Spleen (tissue), 11 donors: ENCODE measurements at regions not wholly inside any gene's neighbourhood (a gene's known extent, or its start where the extent isn't known, plus 50 kb on each side); places are given as distances from the start of the nearest gene placed in this dataset.
A peak's percentile ranks its signal among the peaks of the same experiment; 100 is the strongest.

Experiments used
- DNase-seq: peaks from one replicate; pipeline ENCODE4 v3.0.0-alpha.2; 2020
- H3K27ac ChIP-seq, 8 donors: fragments of 200-600 bp; sonication (generic) in 7 of 8; 1 replicate in 4 of 8; 2 replicates in 4 of 8; pipeline versions ENCODE4 v1.5.0 to v1.8.0; 2016 to 2021; ENCODE audit warnings: inconsistent platforms in 4 of 8, mild to moderate bottlenecking in 4 of 8, moderate library complexity in 1 of 8
- H3K27me3 ChIP-seq, 7 donors: fragments of 200-600 bp; sonication (generic) in 6 of 7; replicated peaks in 1 of 7; 1 replicate in 4 of 7; 2 replicates in 3 of 7; pipeline versions ENCODE4 v1.5.0 to v1.8.0; 2016 to 2021; ENCODE audit warnings: inconsistent platforms in 3 of 7, mild to moderate bottlenecking in 1 of 7
- H3K36me3 ChIP-seq, 6 donors: fragments of 200-600 bp; sonication (generic) in 5 of 6; 1 replicate in 4 of 6; 2 replicates in 2 of 6; pipeline versions ENCODE4 v1.5.0 to v1.8.0; 2016 to 2021; ENCODE audit warnings: inconsistent platforms in 2 of 6
- H3K4me1 ChIP-seq, 6 donors: fragments of 200-600 bp; sonication (generic) in 5 of 6; 1 replicate in 3 of 6; 2 replicates in 3 of 6; pipeline versions ENCODE4 v1.5.0 to v1.8.0; 2016 to 2021; ENCODE audit warnings: inconsistent platforms in 3 of 6
- H3K4me3 ChIP-seq, 8 donors: fragments of 200-600 bp; sonication (generic) in 7 of 8; 1 replicate in 4 of 8; 2 replicates in 4 of 8; pipeline versions ENCODE4 v1.5.0 to v1.8.0; 2016 to 2021; ENCODE audit warnings: inconsistent platforms in 4 of 8, mild to moderate bottlenecking in 4 of 8, moderate library complexity in 2 of 8
- H3K9me3 ChIP-seq, 8 donors: fragments of 200-600 bp; sonication (generic) in 7 of 8; 1 replicate in 4 of 8; 2 replicates in 4 of 8; pipeline versions ENCODE4 v1.5.0 to v1.8.0; 2016 to 2021; ENCODE audit warnings: inconsistent platforms in 4 of 8
- CTCF ChIP-seq, 11 experiments: fragments of 200-600 bp in 7 of 11; fragments of 450-650 bp in 4 of 11; sonication (generic) in 4 of 11; IDR thresholded peaks in 8 of 11; conservative IDR thresholded peaks in 3 of 11; 1 replicate in 7 of 11; 2 replicates in 4 of 11; pipeline versions ENCODE4 v1.4.0 to v1.8.0; 2016 to 2021; ENCODE audit warnings: antibody characterized with exemption in 11 of 11, inconsistent platforms in 4 of 11, mild to moderate bottlenecking in 1 of 11
- POLR2A ChIP-seq, 3 donors: fragments of 450-650 bp; IDR thresholded peaks; one replicate each; pipeline ENCODE4 v1.5.1; 2017; ENCODE audit warnings: antibody characterized with exemption in 3 of 3, mild to moderate bottlenecking in 1 of 3
- POLR2AphosphoS5 ChIP-seq, 3 donors: sonication (generic); formaldehyde crosslinking; IDR thresholded peaks; one replicate each; pipeline ENCODE4 v1.5.1; 2017; ENCODE audit warnings: antibody characterized with exemption in 3 of 3
- WGBS, 5 donors: extraction: QIAGEN DNeasy Blood & Tissue Kit in 3 of 5; methylation state at CpG; one replicate each; pipeline versions ENCODE4 v1.1.5 to v1.1.7; 2013 to 2018; 5-methylcytosine and 5-hydroxymethylcytosine counted together
- intact Hi-C: fragments of 100-400 bp; cut with DNase I; formaldehyde crosslinking; loops from one replicate; pipeline ENCODE4 v1.15.0; 2023; ENCODE audit warnings: low total_unique reads
- donor health status: healthy with polysubstance abuse.
- donor health status: DM: no; HTN: no; CAD: no; lungs with moderate emphysema.
- donor health status: DM: no; HTN: no; CAD: no.
- donor health status: Bipolar disorder and iron deficiency.
- donor health status: healthy.
- donor health status: DM: no; HTN: no; CAD: no.
- donor health status: DM: yes; HTN: yes; CAD: no.

- WGBS, 5 donors, result 92 to 100% (median 96%) methylated on average over 1 of the region's 1 CpG
- intact Hi-C loops, result no loop called here
- no peak for TF ChIP-seq POLR2AphosphoS5 (IDR thresholded peaks at IDR 0.05)
- TF ChIP-seq POLR2A (IDR thresholded peaks at IDR 0.05), result no peak
- TF ChIP-seq CTCF (IDR thresholded peaks at IDR 0.05 in 8 of 11, conservative IDR thresholded peaks at IDR 0.05 in 3 of 11), result no peak
Measured at GRCh38 chr7:131699323-131699722, 142.9 kb upstream of the PODXL start.

GRCh38 chr7:131692131-131692960 lies 135.9 kb upstream of the PODXL start:
- H3K27ac ChIP-seq, result no peak overlapping the region
- H3K4me3 ChIP-seq, result no peak overlapping the region
- no peak for DNase-seq
- 21 to 38% (median 24%) methylated on average over 13 to 30 of the region's 30 CpGs for WGBS, 5 donors
- H3K27me3 ChIP-seq, result peaks cover 0 to 83% (median 33%) of the 10 kb centered on the region in 7 donors
- intact Hi-C loops, result no loop called here
- no peaks in the 10 kb centered on the region for H3K36me3 ChIP-seq
- TF ChIP-seq CTCF (IDR thresholded peaks at IDR 0.05 in 8 of 11, conservative IDR thresholded peaks at IDR 0.05 in 3 of 11) (peak; percentile 28 to 80 (median 58)), POLR2AphosphoS5 (IDR thresholded peaks at IDR 0.05) (peak in 1 of 3 donors; percentile 22), POLR2A (IDR thresholded peaks at IDR 0.05) (no peak)
- no peaks in the 10 kb centered on the region for H3K9me3 ChIP-seq
- H3K4me1 ChIP-seq, result peaks cover 0 to 12% (median 4%) of the 10 kb centered on the region in 6 donors

More at GRCh38 chr7:131699323-131699722, 142.9 kb upstream of the PODXL start:
- H3K4me1 ChIP-seq, result no peaks in the 10 kb centered on the region
- no peak for DNase-seq
- H3K27ac ChIP-seq, result no peak overlapping the region
- no peak overlapping the region for H3K4me3 ChIP-seq
- H3K27me3 ChIP-seq, result peaks cover 0 to 14% (median 0%) of the 10 kb centered on the region in 7 donors
- peaks cover 0 to 27% (median 24%) of the 10 kb centered on the region in 8 donors for H3K9me3 ChIP-seq
- H3K36me3 ChIP-seq, result no peaks in the 10 kb centered on the region

GRCh38 chr7:131691454-131692130 lies 135.2 kb upstream of the PODXL start:
- no peak for TF ChIP-seq POLR2A (IDR thresholded peaks at IDR 0.05)
- no peak for TF ChIP-seq POLR2AphosphoS5 (IDR thresholded peaks at IDR 0.05)
- no peak for TF ChIP-seq CTCF (IDR thresholded peaks at IDR 0.05 in 8 of 11, conservative IDR thresholded peaks at IDR 0.05 in 3 of 11)
- no peak for DNase-seq
- intact Hi-C loops, result no loop called here
- 37 to 52% (median 47%) methylated on average over 12 of the region's 12 CpGs for WGBS, 5 donors
- Histone ChIP-seq H3K27ac (no peak overlapping the region), H3K4me3 (no peak overlapping the region), H3K9me3 (no peaks in the 10 kb centered on the region), H3K36me3 (no peaks in the 10 kb centered on the region), H3K27me3 (peaks cover 0 to 90% (median 33%) of the 10 kb centered on the region in 7 donors), H3K4me1 (peaks cover 0 to 12% (median 4%) of the 10 kb centered on the region in 6 donors)

GRCh38 chr7:131690441-131690840 lies 134.0 kb upstream of the PODXL start:
- Histone ChIP-seq H3K9me3 (no peaks in the 10 kb centered on the region), H3K36me3 (no peaks in the 10 kb centered on the region), H3K4me1 (peaks cover 0 to 12% (median 4%) of the 10 kb centered on the region in 6 donors), H3K4me3 (no peak overlapping the region), H3K27me3 (peaks cover 0 to 89% (median 33%) of the 10 kb centered on the region in 7 donors), H3K27ac (no peak overlapping the region)
- DNase-seq, result no peak
- intact Hi-C loops, result no loop called here
- TF ChIP-seq POLR2A (IDR thresholded peaks at IDR 0.05), result no peak
- TF ChIP-seq POLR2AphosphoS5 (IDR thresholded peaks at IDR 0.05), result no peak
- no peak for TF ChIP-seq CTCF (IDR thresholded peaks at IDR 0.05 in 8 of 11, conservative IDR thresholded peaks at IDR 0.05 in 3 of 11)
- 57 to 76% (median 68%) methylated on average over 12 of the region's 12 CpGs for WGBS, 5 donors
